HG03432 (cell line): ENCODE measurements at regions not wholly inside any gene's neighbourhood (a gene's known extent, or its start where the extent isn't known, plus 50 kb on each side); places are given as distances from the start of the nearest gene placed in this dataset.

Source experiments
- ATAC-seq: cut with Tn5 transposase; IDR thresholded peaks from one replicate; pipeline ENCODE4 v1.9.1; 2021; ENCODE audit warnings: mild to moderate bottlenecking, moderate library complexity; ENCODE audit not compliant: unreplicated experiment

DNA sequence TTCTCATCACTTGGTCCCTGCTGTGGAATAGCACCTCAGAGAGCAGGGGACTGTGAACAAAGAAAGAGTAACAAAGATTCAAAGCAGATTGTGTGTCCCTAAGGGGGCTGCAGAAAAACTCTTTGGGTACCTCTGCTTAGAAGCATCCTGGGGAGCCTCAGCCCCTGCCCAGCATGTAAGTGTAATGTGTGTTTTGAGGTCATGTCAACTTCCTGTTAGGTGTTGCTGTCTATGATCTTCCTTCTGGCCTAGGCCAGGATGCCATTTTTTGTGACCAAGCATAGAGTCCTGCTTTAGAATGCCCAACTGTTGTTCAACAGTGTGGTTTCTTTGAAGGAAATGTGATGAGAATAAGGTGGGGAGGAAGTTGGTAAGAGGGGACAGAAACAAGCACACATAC, 77.1 kb upstream of the BCL6 start:
- no peak for ATAC-seq

DNA sequence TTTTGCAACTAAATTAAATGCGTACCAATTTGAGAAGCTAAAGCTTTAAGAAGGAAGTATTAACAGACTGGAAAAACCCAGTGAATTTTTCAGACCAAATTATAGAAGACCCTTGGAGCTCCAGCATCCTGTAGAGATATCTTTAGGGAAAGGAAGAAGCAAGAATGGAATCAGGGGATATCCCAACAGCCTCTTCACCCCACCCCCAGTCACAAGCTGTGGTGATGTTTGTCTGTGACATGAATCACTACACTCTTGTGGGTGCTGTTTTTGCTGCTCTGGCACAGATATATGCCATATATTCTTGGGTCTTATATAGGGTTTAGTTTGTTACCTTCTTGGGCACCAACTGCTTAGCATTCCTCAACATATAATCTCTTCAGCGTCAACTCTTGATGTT, 78.5 kb upstream of the BCL6 start:
- no peak for ATAC-seq

DNA sequence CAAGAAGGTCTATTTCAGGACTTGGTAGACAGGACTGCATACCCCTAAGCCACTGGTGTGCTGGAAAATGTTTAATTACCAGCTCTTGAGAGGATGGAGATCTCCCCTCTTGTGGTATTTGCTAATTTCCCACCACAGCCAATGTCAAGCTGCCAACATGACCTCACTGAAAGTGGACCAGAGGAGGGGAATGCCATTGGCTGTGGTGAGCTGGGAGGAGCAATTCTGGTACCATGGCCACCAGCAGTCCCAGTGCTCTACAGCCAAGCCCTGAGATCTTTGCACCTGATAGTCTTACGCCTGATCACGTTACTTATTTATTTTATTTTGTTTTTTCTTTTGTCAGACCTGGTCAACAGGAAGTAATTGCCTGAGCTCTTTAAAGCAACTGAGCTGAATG, 82.5 kb upstream of the BCL6 start:
- ATAC-seq: no peak

DNA sequence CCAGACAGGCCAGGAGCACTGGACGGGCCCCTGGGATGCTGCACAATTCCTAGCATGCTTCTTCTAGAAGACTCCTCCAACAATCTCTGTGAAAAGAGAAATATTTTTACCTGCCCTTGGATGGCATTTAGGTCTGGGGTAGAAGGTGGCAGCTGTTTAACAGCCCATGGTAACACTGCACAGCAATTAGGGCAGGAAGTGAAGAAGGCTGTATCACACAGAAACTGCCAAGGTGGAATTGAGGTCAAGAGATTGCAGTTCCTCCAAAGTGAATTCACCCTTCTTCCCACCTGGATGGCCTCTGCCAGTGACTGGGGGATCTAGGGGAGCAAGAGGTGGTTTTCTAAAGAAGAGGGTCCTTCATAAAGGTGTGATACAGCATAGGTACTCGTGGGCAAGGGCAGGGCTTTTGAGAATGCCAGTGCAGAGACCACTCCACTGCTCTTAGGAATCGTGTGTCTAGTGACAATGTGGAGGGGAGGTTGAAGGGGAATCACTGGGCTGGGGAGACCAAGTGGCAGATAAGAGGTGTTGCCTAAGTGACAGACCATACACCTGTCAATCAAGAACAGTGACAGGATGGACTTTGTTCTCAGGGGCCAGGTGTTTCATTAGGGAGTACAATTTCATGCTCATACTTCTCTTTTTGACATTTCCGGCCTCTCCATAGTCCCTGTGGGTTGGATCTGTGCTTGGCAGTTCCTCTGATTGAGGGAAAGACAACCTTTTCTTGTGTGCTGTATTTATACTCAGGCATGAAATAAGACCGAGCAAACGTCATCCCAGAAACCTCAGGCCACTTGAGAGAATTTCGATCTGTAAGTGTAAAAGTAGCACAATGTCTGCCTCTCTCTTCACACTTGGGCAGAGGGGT, 83.5 kb upstream of the BCL6 start:
- peak; percentile 90 for ATAC-seq

DNA sequence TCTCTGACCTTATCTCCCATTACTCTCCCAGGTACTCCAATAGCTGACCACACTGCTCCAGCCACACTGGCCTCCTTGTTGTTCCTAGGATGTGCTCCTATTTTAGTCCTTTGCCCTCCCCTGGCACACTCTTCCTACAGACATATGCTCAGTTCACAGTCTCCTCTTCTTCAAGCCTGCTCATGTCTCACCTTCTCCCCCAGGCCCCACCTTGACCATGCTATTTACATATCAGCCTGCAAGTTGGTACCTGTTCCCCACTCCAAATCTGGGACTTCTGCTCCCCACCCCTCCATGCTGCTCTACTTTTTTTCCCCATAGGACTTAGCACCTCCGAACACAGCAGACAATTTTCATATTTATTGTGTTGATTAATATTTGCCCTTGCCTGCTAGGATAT, 84.9 kb upstream of the BCL6 start:
- ATAC-seq: no peak

DNA sequence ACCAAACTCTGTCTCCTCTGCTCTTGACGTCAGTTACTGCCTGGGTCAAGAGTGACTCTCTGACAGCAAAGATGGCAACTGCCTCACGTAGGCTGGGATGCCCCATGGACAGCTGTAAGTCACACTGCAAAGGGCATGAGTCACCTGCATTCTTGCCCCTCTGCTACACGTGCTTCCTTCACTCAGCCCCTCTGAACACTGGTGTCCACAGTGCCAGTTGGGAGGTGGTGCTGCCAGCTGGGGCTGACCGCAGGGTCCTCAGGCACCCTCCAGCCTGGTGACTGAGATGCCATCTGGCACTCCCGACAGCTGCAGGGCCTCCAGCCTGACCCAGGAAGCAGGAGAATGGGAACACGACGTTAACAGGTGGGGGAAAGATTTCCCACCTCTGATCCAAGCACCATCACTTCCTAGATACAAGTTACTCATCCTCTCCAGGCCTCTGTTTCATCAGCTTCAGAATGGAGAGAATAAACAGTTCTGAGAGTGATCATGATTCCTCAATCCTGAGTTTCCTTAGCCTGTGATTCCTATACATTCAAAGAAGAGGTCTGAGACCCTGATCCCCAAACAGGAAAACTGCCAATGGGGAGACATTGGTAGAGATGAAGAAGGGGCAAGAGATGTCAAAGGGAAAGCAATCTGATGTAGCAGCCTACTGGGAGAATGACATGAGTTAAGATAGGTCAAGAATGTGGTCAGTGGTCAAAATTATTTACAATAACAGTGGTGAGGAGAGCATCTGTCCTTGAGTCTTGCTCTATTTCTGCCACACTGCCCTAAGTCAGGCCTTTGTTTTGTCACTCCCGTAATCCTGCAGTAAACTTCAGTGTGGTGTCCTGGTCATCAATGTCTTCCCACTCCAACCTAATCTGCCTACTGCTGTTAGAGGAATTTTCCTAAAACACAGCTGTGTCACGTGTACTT, 86.1 kb upstream of the BCL6 start:
- ATAC-seq: no peak

DNA sequence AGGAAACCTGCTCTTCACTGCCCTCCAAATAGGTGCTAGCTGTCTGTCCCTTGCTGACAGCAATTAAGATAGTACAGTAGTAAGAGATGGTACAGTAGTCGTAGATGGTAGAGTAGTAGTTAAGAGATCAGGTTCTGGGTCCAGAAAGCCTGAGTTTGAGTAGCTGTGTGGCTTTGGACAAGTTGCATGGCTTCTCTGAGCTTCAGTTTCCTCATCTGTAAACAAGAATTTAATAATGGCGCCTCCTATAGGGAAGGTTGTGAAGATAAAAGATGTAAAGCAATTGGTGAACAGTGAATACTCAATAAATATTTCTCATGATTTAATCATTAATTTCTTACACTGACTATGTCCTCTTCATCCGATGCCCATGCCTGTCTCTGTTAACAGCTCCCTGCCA, 86.9 kb upstream of the BCL6 start:
- no peak for ATAC-seq

DNA sequence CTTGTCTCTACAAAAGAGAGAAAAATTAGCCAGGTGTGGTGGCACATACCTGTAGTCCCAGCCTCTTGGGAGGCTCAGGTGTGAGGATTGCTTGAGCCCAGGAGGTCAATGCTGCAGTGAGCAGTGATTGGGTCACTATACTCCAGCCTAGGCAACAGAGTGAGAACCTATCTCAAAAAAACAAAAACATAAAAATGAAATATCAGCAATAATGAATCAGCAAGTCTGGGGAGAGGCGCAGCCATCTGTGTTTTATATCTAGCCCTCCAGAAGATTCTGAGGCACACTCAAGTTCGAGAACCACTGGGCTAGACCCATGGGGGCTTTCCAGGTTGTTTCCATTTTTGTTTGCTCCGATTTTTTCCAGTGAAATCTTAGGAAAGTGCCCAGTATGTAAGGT, 88.1 kb upstream of the BCL6 start:
- ATAC-seq: no peak

DNA sequence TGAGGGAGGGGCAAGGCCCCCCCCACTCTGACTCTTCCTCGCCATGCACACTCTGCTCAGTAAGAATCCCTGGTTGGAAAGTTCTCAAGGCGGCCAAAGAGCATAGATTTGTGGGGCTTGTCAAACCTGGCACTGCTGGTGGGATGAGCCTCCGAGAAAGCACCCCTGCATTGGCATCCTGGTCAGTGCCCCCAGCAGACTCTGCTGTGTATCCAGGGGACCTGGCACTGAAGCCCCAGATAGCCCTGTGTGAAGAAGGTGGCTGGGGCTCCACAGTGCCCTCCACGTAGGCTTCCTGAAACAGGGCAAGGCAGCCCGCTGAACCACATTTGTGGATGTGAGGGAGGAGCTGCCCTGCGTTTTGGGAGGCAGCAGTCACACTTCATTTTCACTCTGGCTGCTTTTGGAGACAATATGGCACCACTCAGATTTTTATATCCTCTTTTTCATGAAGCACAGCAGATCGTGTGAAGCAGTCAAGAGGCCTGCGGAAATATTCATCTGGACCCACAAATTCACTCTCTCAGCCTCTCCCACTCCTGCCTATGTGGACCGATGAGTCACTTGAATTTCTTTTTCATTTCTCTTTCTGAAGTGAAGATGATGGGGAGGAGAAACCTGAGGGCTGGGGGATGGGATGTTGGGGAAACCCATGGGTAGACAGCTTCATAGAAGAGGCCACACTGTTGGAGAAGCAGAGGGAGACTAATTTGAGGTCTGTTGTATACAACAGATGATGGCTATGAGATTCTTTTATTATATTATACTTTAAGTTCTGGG, 88.7 kb upstream of the BCL6 start:
- ATAC-seq: no peak

DNA sequence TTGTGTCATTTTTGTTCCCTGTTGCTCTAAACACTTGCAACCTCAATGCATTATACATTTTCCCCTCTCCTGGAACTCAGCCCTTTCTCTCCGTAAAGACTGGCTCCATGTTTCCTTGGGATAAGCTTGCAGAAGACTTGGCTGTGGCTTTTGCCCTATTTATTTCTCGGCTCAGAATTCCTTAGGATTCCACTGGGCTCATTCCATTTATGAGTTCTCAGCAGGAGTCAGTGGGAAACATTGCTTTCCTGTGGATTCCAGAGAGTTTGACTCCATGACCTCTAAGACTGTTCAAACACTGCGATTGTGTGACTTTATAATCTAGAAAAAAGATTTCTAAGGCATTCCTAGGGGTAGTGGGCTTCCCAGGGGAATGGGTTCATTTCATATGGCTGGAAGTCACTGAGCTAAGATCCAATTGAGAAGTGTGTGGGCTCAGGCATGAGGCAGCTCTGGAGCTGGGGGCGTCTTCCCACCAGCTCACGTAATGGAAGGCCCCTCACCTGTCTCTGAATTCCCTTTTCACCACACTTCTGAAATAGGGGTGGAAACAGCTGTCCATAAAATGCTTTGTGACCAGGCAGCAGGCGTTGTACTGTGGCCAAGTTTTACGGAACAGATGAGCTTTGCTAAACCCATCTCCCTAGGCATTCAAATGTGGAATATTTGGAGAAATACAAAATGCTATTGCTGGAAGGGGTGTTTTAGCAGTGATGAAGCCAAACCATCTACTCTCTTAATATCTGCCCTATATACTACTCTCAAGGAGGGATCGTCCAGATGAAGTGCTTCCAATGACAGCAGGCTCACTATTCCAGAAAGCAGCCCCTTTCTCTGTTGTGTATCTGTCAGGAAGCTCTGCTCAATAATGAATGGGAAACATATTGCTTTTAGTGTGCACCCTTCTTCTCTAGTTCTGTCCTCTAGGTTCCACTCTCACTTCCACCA, 91.8 kb upstream of the BCL6 start:
- no peak for ATAC-seq

DNA sequence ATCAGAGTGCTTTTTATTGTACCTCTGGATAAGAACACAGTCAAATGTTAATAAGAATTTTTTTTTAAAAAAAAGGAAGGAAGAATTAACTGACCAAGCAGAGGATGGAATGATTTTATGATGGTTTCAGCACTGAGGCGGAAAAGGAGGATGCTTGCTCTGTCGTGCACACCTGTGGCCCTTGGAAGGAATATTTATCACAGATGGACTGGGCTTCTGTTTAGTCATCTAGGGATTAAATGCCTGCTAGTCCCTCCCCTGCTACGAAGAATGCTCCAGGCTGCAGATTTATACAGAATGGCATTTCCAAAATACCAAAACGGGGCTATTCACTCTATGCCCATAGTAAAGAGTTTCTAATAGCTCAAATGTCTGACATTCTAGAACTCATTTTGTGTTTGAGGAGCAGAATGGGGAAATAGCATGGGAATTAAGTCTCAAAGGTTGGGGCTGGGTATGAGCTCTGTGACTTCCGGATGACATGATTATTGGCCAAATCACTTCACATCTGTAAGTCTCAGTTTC, 92.8 kb upstream of the BCL6 start:
- ATAC-seq: no peak

DNA sequence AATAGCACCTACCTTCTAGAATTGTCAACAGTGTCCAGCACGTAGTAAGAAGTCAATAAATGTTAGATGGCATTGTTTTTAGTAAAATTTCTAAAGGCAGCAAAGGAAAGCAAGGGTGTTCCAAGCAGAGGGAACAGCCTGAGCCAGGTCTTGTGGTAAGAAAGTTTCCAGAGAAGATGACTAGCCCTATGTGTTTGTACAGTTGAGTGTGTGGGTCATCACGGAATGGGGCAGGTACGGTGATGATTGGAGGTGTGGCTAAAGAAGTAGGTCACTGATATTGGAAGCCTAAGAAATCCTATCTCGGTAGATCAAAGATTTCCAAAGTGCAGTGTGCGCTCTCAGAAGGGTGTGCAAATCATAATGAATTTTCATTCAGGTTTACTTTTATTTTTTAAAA, 94.2 kb upstream of the BCL6 start:
- ATAC-seq: no peak

DNA sequence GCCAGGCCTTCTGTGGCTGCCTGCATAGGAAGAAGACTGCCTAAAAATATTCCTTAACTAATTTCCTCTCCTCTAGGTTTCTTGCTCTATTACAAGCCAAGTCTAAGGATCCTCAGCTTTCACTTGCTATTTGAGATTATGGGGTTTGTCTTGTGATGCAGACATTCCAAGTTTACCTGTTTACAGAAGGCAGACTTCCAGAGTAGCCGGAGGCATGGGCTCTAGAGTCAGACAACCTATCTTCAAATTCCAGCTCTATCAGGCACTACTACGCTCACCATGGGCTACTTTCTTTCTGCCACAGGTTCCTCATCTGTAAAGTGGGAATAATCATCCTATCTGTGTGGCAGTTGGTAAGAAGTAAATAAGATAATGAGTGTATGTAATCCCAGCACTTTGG, 95.6 kb upstream of the BCL6 start:
- ATAC-seq: no peak

DNA sequence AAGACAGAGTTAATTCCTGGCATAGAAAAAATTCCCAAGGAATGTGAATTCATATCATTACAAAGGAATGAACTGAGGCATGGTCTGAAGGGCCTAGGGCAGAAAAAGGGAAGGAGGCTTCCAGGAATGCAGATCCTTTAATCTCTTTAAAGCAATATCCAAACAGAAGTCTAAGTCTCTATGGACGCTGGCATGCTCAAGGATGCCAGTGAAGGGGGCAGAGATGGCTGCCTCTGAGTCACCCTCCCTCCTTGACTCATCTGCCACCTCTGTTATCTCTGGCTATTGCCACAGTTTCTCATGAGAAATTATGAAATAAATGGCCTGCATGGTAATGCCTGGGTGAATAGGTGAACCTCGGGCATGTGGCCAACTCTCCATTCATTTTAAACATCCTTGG, 96.3 kb upstream of the BCL6 start:
- ATAC-seq: no peak

DNA sequence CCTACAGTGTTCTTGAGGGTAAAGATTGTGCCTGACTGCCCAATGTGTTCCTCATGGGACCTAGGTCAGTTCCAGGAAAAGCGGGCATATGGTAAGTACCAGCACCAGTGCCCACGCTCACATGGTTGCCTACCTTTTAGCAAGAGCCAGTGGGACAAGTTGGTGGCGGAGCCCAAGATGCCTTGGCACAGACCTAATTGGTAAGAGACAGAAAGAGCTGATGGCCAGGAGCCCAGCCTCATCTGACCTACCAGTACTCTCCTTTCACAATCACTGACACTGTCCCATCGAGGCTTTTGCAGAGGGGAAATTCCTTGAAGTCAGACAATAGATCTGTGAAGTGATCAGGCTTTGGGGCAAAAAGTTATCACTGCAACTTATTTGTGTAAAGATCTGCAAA, 98.4 kb upstream of the BCL6 start:
- ATAC-seq: no peak

DNA sequence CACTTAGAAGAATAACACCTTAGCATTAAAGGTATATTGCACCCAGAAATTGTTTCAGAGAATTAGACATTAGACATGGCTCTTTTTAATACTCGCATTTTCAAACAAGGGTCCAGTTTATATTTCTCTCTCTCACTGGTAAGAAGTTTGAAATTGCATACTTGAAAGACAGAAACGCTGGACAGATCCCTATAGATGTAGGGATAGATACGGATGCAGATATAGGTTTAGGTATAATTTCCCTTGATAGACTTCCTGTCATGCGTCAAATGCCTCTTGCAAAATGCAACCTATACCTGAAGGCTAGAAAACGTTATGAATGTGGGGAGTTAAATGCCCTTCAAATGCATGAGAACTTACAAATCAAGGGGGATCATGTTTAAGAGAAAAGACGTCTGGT, 99.4 kb upstream of the BCL6 start:
- no peak for ATAC-seq

DNA sequence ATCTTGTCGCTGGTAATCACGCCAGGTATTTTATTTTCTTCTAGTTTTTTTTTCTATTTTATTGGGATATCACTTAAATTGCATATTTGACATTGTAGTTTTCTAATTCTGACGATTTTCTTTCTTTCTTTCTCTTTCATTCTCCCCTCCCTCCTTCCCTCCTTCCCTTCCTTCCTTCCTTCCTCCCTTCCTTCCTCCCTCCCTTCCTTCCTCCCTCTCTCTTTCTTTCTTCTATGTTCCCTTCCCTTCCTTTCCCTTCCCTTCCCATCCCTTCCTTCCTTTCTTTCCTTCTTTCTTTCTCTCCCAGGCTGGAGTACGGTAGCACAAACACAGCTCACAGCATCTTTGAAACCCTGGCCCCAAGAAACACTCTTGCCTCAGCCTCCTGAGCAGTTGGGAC, 100.6 kb upstream of the BCL6 start:
- ATAC-seq: no peak

DNA sequence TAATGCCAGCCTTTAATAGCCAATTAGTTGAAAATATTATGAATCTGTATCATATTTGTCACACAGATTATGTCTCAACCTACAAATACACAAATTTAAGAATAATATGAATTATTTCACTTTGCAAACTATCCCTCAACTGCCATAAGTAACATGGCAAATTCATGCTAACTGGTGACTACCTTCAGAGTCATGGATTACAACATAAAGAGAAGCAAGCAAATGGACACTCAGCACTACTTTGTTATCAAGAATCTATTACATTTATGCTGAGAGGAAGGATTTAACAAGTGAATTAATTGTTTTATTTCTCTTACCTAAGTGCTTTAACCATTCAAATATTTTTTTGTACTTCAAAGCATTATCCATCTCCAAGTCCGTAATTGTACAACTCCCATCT, 103.1 kb upstream of the BCL6 start:
- ATAC-seq: no peak

DNA sequence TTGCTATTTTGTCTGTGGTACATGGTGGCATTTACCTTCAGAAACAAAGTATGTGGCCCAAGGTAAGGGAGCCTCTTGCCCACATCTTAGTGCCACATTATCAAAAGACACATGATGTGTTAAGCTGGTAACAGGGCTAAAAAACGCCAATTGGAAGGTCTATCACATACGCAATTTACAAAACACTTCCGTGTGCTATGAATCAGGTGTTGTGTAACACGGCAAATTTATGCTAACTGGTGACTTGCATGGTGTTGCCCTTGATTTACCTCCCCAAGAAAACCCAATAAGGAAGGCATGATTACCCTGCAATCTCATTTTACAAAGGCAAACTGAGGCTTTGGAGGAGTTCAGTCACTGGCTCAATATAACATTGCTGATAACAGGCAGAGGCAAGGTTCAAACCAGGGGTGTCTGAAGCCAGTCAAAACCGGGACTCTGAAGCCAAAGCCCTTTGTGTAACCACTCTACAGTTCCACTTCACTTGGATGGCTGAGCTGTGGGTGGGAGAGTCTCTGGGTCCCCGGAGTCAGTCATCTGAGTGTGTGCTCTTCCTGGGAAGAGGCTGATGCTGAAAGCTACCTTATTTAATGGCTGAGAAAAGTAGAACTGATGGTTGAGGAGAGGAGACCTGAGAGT, 103.9 kb upstream of the BCL6 start:
- no peak for ATAC-seq
